ENCODE measurements at regions not wholly inside any gene's neighbourhood (a gene's known extent, or its start where the extent isn't known, plus 50 kb on each side); places are given as distances from the start of the nearest gene placed in this dataset.

GRCh38 chr2:39492716-39493115, 55.6 kb upstream of the MAP4K3 start:
- no peak overlapping the region for H3K18ac ChIP-seq (ENCODE audit: extremely low read depth, low read length)
- TF ChIP-seq POLR2AphosphoS5 (IDR thresholded peaks at IDR 0.05; ENCODE audit: low read depth, low read length) (no peak), MAX (IDR thresholded peaks at IDR 0.05) (no peak)
- H3K4me1 ChIP-seq (replicated peaks in 1 of 4; ENCODE audit: control insufficient read depth in 3 of 4, insufficient read depth in 4 of 4, low read length in 3 of 4) = peaks cover 2 to 9% (median 3%) of the 10 kb centered on the region in 4 experiments; a peak in 5 of 7 replicates
- H3K23ac ChIP-seq (ENCODE audit: insufficient read length) = no peak overlapping the region
- H3K4ac ChIP-seq (replicated peaks; ENCODE audit: insufficient read length, low read depth, low read length) = no peak overlapping the region
- no peaks in the 10 kb centered on the region for H3K79me1 ChIP-seq (ENCODE audit: low read depth, low read length)
- no peak overlapping the region for H4K91ac ChIP-seq (replicated peaks; ENCODE audit: insufficient read length, low read length)
- no peak overlapping the region for H2BK12ac ChIP-seq (ENCODE audit: low read depth, low read length)
- H4K5ac ChIP-seq (ENCODE audit: insufficient read length, low read depth, low read length) = no peak overlapping the region
- H2BK15ac ChIP-seq (ENCODE audit: low read length) = no peak overlapping the region
- no peak overlapping the region for H2AK5ac ChIP-seq (ENCODE audit: low read depth, low read length)
- H3K79me2 ChIP-seq (ENCODE audit: control insufficient read depth in 1 of 2, insufficient read depth in 2 of 2, low read length in 2 of 2) = no peaks in the 10 kb centered on the region
- no peak overlapping the region for H3K14ac ChIP-seq (ENCODE audit: insufficient read length)
- no peak overlapping the region for H2AFZ ChIP-seq (ENCODE audit: low read length)
- H3K4me2 ChIP-seq (ENCODE audit: insufficient read depth in 1 of 2, low read depth in 2 of 2, low read length in 2 of 2) = no peak overlapping the region
- H3K23me2 ChIP-seq (ENCODE audit: low read depth, low read length) = no peaks in the 10 kb centered on the region
- DNase-seq (ENCODE audit: low read depth in 1 of 2, low spot score in 2 of 2) = no peak
- H2BK120ac ChIP-seq (replicated peaks; ENCODE audit: low read depth, low read length) = no peak overlapping the region
- H2BK5ac ChIP-seq (ENCODE audit: low read depth, low read length) = no peak overlapping the region
- no peaks in the 10 kb centered on the region for H3K9me3 ChIP-seq (ENCODE audit: insufficient read depth in 2 of 2, low read depth in 1 of 2, low read length in 1 of 2)
- no peaks in the 10 kb centered on the region for H4K20me1 ChIP-seq (replicated peaks in 1 of 2; ENCODE audit: control insufficient read depth in 1 of 2, insufficient read depth in 2 of 2, low read length in 2 of 2)
- no peak overlapping the region for H3K27ac ChIP-seq (ENCODE audit: low read depth, low read length)
- H3K27me3 ChIP-seq (replicated peaks in 1 of 4; ENCODE audit: control insufficient read depth in 3 of 4, extremely low read depth in 1 of 4, insufficient read depth in 3 of 4, low read length in 3 of 4) = no peaks in the 10 kb centered on the region
- ChIA-PET POLR2A (ENCODE audit: partially characterized antibody) (interaction anchor here (0.8 kb wide), 1 partner anchor 16 kb away, joined by 3 read pairs; no protein-coding TSS in a partner anchor), CTCF (ENCODE audit: partially characterized antibody) (interaction anchor here (1.2 to 1.5 kb wide), 2 partner anchors 9 to 10 kb away, joined by 3 to 4 read pairs; no protein-coding TSS in a partner anchor)
- H3K9ac ChIP-seq (replicated peaks in 1 of 4; ENCODE audit: extremely low read depth in 1 of 4, low read depth in 3 of 4, low read length in 3 of 4) = no peak overlapping the region
- no peak overlapping the region for H3K4me3 ChIP-seq (ENCODE audit: extremely low read depth in 1 of 4, insufficient read depth in 2 of 4, low read depth in 3 of 4, low read length in 4 of 4)
- no peak overlapping the region for H4K8ac ChIP-seq (ENCODE audit: extremely low read depth, insufficient read depth, low read length)
- no peak overlapping the region for H2BK20ac ChIP-seq (ENCODE audit: low read length)
- H3K56ac ChIP-seq (replicated peaks; ENCODE audit: insufficient read length, low read depth, low read length) = no peak overlapping the region
- no peaks in the 10 kb centered on the region for H3K36me3 ChIP-seq (ENCODE audit: control insufficient read depth in 2 of 4, insufficient read depth in 4 of 4, low read length in 3 of 4)
- no peak for FAIRE-seq

Data from H1 (cell line).